NCI-H1694 (cell line): ENCODE measurements at regions not wholly inside any gene's neighbourhood (a gene's known extent, or its start where the extent isn't known, plus 50 kb on each side); places are given as distances from the start of the nearest gene placed in this dataset.
"Not testable (repeated sequence)": the region's sequence is repeated elsewhere in the genome, so short reads cannot be mapped to it uniquely, and the experiment has no call there.

Experiments
- DNase-seq: peaks from one replicate; lab custom pipeline; 2025; lab: John Stamatoyannopoulos, UW

GRCh38 chr1:245025525-245025924 is 129.3 kb upstream of the KIF26B start:
- DNase-seq, result no peak

GRCh38 chr1:245023222-245023621 is 131.6 kb upstream of the KIF26B start:
- no peak for DNase-seq

GRCh38 chr1:245019910-245020486 is 134.8 kb upstream of the KIF26B start:
- DNase-seq, result no peak

- DNase-seq, result no peak
These were observed 138.1 kb upstream of the KIF26B start for GRCh38 chr1:245016700-245017099.

GRCh38 chr1:245015031-245015430 is 139.8 kb upstream of the KIF26B start:
- no peak for DNase-seq

GRCh38 chr1:245014247-245015029 is 140.3 kb upstream of the KIF26B start:
- DNase-seq, result no peak

GRCh38 chr1:245010018-245010614 is 144.7 kb upstream of the KIF26B start:
- DNase-seq, result no peak

GRCh38 chr1:245008761-245009160 is 144.4 kb upstream of the HNRNPU start:
- no peak for DNase-seq

GRCh38 chr1:245007852-245008251 is 143.5 kb upstream of the HNRNPU start:
- no peak for DNase-seq

GRCh38 chr1:245003246-245003645 is 138.9 kb upstream of the HNRNPU start:
- no peak for DNase-seq

- no peak for DNase-seq
These were observed 136.9 kb upstream of the HNRNPU start for GRCh38 chr1:245001252-245001651.

GRCh38 chr1:245000872-245001188 is 136.5 kb upstream of the HNRNPU start:
- no peak for DNase-seq

- DNase-seq, result not testable (repeated sequence)
These were observed 135.3 kb upstream of the HNRNPU start for GRCh38 chr1:244999644-245000043.

GRCh38 chr1:244998717-244999346 is 134.5 kb upstream of the HNRNPU start:
- no peak for DNase-seq

GRCh38 chr1:244995602-244996400 is 131.5 kb upstream of the HNRNPU start:
- no peak for DNase-seq

- no peak for DNase-seq
These were observed 128.5 kb upstream of the HNRNPU start for GRCh38 chr1:244992833-244993232.

GRCh38 chr1:244989813-244990212 is 125.5 kb upstream of the HNRNPU start:
- DNase-seq, result no peak

- no peak for DNase-seq
These were observed 124.2 kb upstream of the HNRNPU start for GRCh38 chr1:244988521-244988920.

GRCh38 chr1:244980605-244981004 is 116.3 kb upstream of the HNRNPU start:
- DNase-seq, result no peak

- DNase-seq, result no peak
These were observed 110.2 kb upstream of the HNRNPU start for GRCh38 chr1:244974550-244974949.

- DNase-seq, result no peak
These were observed 109.8 kb upstream of the HNRNPU start for GRCh38 chr1:244974106-244974505.

GRCh38 chr1:244971552-244972216 is 107.3 kb upstream of the HNRNPU start:
- DNase-seq, result no peak
